HepG2 (cell line): ENCODE measurements at regions not wholly inside any gene's neighbourhood (a gene's known extent, or its start where the extent isn't known, plus 50 kb on each side); places are given as distances from the start of the nearest gene placed in this dataset.

Experiments
- ATAC-seq: fragments of 200-7000 bp; cut with Tn5 transposase; 3 replicates; pipeline ENCODE4 v1.9.1; 2020; ENCODE audit warnings: mild to moderate bottlenecking, moderate library complexity
- BruUV-seq: library from RNA; stranded (reverse); fragments of 400-500 nt; replicated peaks from 2 replicates; lab custom pipeline; 2021; lab: Mats Ljungman, UMichigan
- CTCF ChIA-PET: fragments of 300-600 bp; formaldehyde crosslinking; extraction: SDS; loops from one replicate; lab custom pipeline; 2021; ENCODE audit warnings: low total read pairs, inconsistent platforms, low intra/inter-chr PET ratio; lab: Yijun Ruan, JAX
- POLR2A ChIA-PET: fragments of 350-600 bp; sonication (Branson Sonifier 250); formaldehyde crosslinking; loops from one replicate; lab custom pipeline; 2020; ENCODE audit warnings: antibody characterized with exemption, inconsistent platforms; lab: Yijun Ruan, JAX
- DNase-seq: peaks from one replicate; pipeline ENCODE4 v3.0.0-alpha.2; 2015; ENCODE audit warnings: low spot score
- FAIRE-seq: peaks from 3 replicates; lab custom pipeline; 2011; peaks lifted over from hg19 to GRCh38; lab: Jason Lieb, UNC
- H2AFZ ChIP-seq: one replicate; pipeline ENCODE4 v1.6.1; 2011; ENCODE audit warnings: low read length, inconsistent platforms
- H3K27ac ChIP-seq: fragments of 300-600 bp; 3 replicates; pipeline ENCODE4 v1.8.0; 2011; ENCODE audit warnings: mixed run types, mild to moderate bottlenecking, mixed read lengths, low read length, inconsistent platforms; ENCODE audit not compliant: insufficient read depth; ENCODE audit errors: extremely low read length
- H3K27me3 ChIP-seq, 2 experiments: fragments of 200-600 bp in 1 of 2; 2 replicates in 1 of 2; 3 replicates in 1 of 2; pipeline versions ENCODE4 v1.6.0 to v1.8.0; 2011; ENCODE audit warnings: low read length in 2 of 2, mild to moderate bottlenecking in 2 of 2, moderate library complexity in 2 of 2, inconsistent platforms in 1 of 2; ENCODE audit not compliant: insufficient read depth in 2 of 2, control insufficient read depth in 1 of 2
- H3K36me3 ChIP-seq, 2 experiments: fragments of 200-600 bp in 1 of 2; replicated peaks in 1 of 2; 2 replicates in 1 of 2; 3 replicates in 1 of 2; pipeline versions ENCODE4 v1.5.1 to v1.8.0; 2011; ENCODE audit warnings: low read length in 2 of 2, inconsistent platforms in 1 of 2; ENCODE audit not compliant: insufficient read depth in 2 of 2, control insufficient read depth in 1 of 2
- H3K4me1 ChIP-seq: 2 replicates; pipeline ENCODE4 v1.5.1; 2012; ENCODE audit warnings: low read length, inconsistent platforms; ENCODE audit not compliant: insufficient read depth
- H3K4me2 ChIP-seq: 2 replicates; pipeline ENCODE4 v1.6.0; 2011; ENCODE audit warnings: low read depth, low read length, inconsistent platforms
- H3K4me3 ChIP-seq, 3 experiments: fragments of 200-600 bp in 1 of 3; sonication (generic), shearing (Covaris generic) in 1 of 3; replicated peaks in 1 of 3; 2 replicates each; pipeline ENCODE4 v1.5.1; 2011 to 2016; ENCODE audit warnings: low read length in 3 of 3, inconsistent platforms in 2 of 3, low read depth in 2 of 3, mild to moderate bottlenecking in 2 of 3, control low read depth in 1 of 3, mixed read lengths in 1 of 3; ENCODE audit not compliant: insufficient read depth in 1 of 3
- H3K79me2 ChIP-seq: one replicate; pipeline ENCODE4 v1.6.1; 2011; ENCODE audit warnings: low read length, inconsistent platforms; ENCODE audit not compliant: insufficient read depth
- H3K9ac ChIP-seq: 2 replicates; pipeline ENCODE4 v1.6.0; 2011; ENCODE audit warnings: mild to moderate bottlenecking, low read depth, low read length, inconsistent platforms; ENCODE audit not compliant: insufficient read depth
- H3K9me3 ChIP-seq: 2 replicates; pipeline ENCODE4 v1.5.1; 2012; ENCODE audit warnings: mild to moderate bottlenecking, low read length
- H4K20me1 ChIP-seq: 2 replicates; pipeline ENCODE4 v1.6.0; 2011; ENCODE audit warnings: inconsistent platforms, mild to moderate bottlenecking, low read length, moderate library complexity; ENCODE audit not compliant: insufficient read depth
- REPIN1 ChIP-seq: sonication (generic); formaldehyde crosslinking; IDR thresholded peaks from 2 replicates; pipeline ENCODE4 v1.8.0; 2022; ENCODE audit warnings: missing genetic modification reagents, low read depth, mild to moderate bottlenecking, borderline replicate concordance
- SMYD3 ChIP-seq: sonication (generic); formaldehyde crosslinking; IDR thresholded peaks from 2 replicates; pipeline ENCODE4 v1.8.1; 2023; ENCODE audit warnings: mild to moderate bottlenecking, missing genetic modification reagents
- THAP11 ChIP-seq: IDR thresholded peaks from 2 replicates; pipeline ENCODE4 v1.6.1; 2016; ENCODE audit warnings: missing biosample characterization, missing genetic modification reagents
- ZMAT3 ChIP-seq: sonication (generic); formaldehyde crosslinking; conservative IDR thresholded peaks from 2 replicates; pipeline ENCODE4 v1.7.0; 2021; ENCODE audit warnings: missing genetic modification reagents
- ZNF121 ChIP-seq: sonication (generic); formaldehyde crosslinking; IDR thresholded peaks from 2 replicates; pipeline ENCODE4 v1.5.0; 2020; ENCODE audit warnings: mild to moderate bottlenecking, missing genetic modification reagents
- ZNF224 ChIP-seq: sonication (generic); formaldehyde crosslinking; IDR thresholded peaks from 2 replicates; pipeline ENCODE4 v1.5.0; 2020; ENCODE audit warnings: mild to moderate bottlenecking, missing genetic modification reagents
- ZNF704 ChIP-seq: sonication (generic); formaldehyde crosslinking; IDR thresholded peaks from 2 replicates; pipeline ENCODE4 v1.8.1; 2023; ENCODE audit warnings: mild to moderate bottlenecking, inconsistent platforms, moderate library complexity, missing genetic modification reagents, borderline replicate concordance
- ZNF790 ChIP-seq: sonication (generic); formaldehyde crosslinking; IDR thresholded peaks from 2 replicates; pipeline ENCODE4 v1.8.0; 2022; ENCODE audit warnings: missing genetic modification reagents, mild to moderate bottlenecking, borderline replicate concordance
- WGBS: methylation state at CpG from one replicate; pipeline ENCODE4 v1.1.6; 2017; ENCODE audit warnings: low lambda C conversion rate; 5-methylcytosine and 5-hydroxymethylcytosine counted together
- in situ Hi-C: cut with HindIII; loops from 2 replicates; pipeline ENCODE4 v1.10.0; 2017; ENCODE audit warnings: low pct_unique_long_range_greater_than_20kb; ENCODE audit not compliant: extremely low pct_ligation_motif_present
- intact Hi-C: fragments of 100-400 bp; cut with micrococcal nuclease; formaldehyde crosslinking; loops from one replicate; pipeline ENCODE4 v1.10.0; 2022; ENCODE audit not compliant: unreplicated experiment
- TF ChIP-seq, protein P1 (sequence below): sonication (generic); formaldehyde crosslinking; IDR thresholded peaks from 2 replicates; pipeline ENCODE4 v1.4.0; 2020; ENCODE audit warnings: mild to moderate bottlenecking, missing genetic modification reagents
- TF ChIP-seq, protein P2 (sequence below): sonication (generic); formaldehyde crosslinking; IDR thresholded peaks from 2 replicates; pipeline ENCODE4 v1.4.0; 2020; ENCODE audit warnings: missing genetic modification reagents
- TF ChIP-seq, protein P3 (sequence below): sonication (generic); formaldehyde crosslinking; conservative IDR thresholded peaks from 2 replicates; pipeline ENCODE4 v1.8.0; 2022; ENCODE audit warnings: missing genetic modification reagents

- TF ChIP-seq, protein P1, sequence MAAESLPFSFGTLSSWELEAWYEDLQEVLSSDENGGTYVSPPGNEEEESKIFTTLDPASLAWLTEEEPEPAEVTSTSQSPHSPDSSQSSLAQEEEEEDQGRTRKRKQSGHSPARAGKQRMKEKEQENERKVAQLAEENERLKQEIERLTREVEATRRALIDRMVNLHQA (CRISPR knock-in tag), result no peak
- no peak for TF ChIP-seq ZMAT3
- TF ChIP-seq, protein P2, sequence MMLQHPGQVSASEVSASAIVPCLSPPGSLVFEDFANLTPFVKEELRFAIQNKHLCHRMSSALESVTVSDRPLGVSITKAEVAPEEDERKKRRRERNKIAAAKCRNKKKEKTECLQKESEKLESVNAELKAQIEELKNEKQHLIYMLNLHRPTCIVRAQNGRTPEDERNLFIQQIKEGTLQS (CRISPR knock-in tag), result no peak
- no peak for TF ChIP-seq THAP11
- no peak for TF ChIP-seq ZNF121 (CRISPR knock-in tag)
- no peak for TF ChIP-seq REPIN1 (CRISPR knock-in tag)
- no peak for TF ChIP-seq ZNF790 (CRISPR knock-in tag)
Measured at GRCh38 chr4:31660916-31661315, 940.7 kb downstream of the PCDH7 start (continued).

GRCh38 chr4:31662951-31663350 lies 942.8 kb downstream of the PCDH7 start:
- 27% methylated on average over 2 of the region's 2 CpGs for WGBS
- ChIA-PET POLR2A (no interaction called here), CTCF (no interaction called here)
- BruUV-seq, result no TSS peak
- Histone ChIP-seq H3K27me3 (no peaks in the 10 kb centered on the region), H3K79me2 (no peaks in the 10 kb centered on the region), H2AFZ (no peak overlapping the region), H3K9ac (no peak overlapping the region), H3K9me3 (no peaks in the 10 kb centered on the region), H3K4me3 (no peak overlapping the region), H3K4me2 (no peak overlapping the region), H4K20me1 (no peaks in the 10 kb centered on the region), H3K27ac (no peak overlapping the region), H3K36me3 (no peaks in the 10 kb centered on the region), H3K4me1 (no peaks in the 10 kb centered on the region)
- FAIRE-seq, result no peak
- no peak for DNase-seq
- no peak for ATAC-seq
- TF ChIP-seq ZNF704 (CRISPR knock-in tag) (no peak), ZNF224 (CRISPR knock-in tag) (no peak), SMYD3 (CRISPR knock-in tag) (no peak)
- TF ChIP-seq, protein P3, sequence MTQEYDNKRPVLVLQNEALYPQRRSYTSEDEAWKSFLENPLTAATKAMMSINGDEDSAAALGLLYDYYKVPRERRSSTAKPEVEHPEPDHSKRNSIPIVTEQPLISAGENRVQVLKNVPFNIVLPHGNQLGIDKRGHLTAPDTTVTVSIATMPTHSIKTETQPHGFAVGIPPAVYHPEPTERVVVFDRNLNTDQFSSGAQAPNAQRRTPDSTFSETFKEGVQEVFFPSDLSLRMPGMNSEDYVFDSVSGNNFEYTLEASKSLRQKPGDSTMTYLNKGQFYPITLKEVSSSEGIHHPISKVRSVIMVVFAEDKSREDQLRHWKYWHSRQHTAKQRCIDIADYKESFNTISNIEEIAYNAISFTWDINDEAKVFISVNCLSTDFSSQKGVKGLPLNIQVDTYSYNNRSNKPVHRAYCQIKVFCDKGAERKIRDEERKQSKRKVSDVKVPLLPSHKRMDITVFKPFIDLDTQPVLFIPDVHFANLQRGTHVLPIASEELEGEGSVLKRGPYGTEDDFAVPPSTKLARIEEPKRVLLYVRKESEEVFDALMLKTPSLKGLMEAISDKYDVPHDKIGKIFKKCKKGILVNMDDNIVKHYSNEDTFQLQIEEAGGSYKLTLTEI, result no peak
- intact Hi-C loops, result no loop called here
- in situ Hi-C loops, result no loop called here
